Erythroblast (primary cell): ENCODE measurements at regions not wholly inside any gene's neighbourhood (a gene's known extent, or its start where the extent isn't known, plus 50 kb on each side); places are given as distances from the start of the nearest gene placed in this dataset.

Source experiments
- DNase-seq, 2 experiments: peaks; one replicate each; lab custom pipeline; 2025; lab: John Stamatoyannopoulos, UW
- GATA1 ChIP-seq: IDR thresholded peaks from 2 replicates; pipeline ENCODE4 v1.6.1; 2011; ENCODE audit warnings: low read depth, mild to moderate bottlenecking, control low read depth, low read length, moderate library complexity
- POLR2A ChIP-seq: IDR thresholded peaks from 2 replicates; pipeline ENCODE4 v1.6.1; 2011; ENCODE audit warnings: mild to moderate bottlenecking, low read length

DNA sequence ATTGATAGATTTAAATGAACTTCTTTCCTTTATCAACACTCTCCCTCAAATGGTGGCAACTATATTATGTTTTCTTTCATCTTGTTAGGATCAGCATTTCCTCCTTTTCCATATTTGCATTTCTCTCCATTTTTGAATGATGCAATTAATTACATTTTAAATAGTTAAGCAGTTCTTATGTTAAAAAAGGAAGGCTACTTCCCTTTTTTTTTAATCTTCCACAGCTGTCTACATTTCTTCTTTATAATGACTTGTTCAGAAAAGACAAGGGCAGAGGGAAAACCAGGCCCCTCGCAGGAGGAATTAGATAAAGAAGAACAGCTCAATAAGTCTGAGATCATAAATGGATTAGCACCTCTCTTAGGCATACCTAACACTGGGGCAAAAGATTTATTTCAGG, 208.9 kb downstream of the ARL4A start:
- TF ChIP-seq POLR2A (no peak), GATA1 (no peak)
- no peak for DNase-seq

DNA sequence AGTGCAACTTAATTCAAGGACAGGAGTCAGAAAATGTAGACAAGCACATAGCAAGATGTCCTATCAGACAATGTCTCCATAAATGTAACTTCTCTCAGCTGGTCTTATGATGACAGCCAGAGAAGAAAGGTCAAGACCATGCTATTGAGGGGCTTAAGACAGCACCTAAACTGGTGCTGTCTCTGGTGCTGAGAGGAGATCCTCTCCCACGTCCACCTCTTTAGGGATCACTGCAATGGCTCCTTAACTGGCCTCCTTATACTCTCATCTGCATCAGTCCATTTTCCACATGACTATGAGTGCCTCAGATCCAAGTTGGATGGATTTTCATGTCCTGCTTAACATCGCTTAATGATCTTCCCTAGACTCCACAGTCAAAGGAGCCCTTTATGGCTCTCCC, 210.6 kb downstream of the ARL4A start:
- DNase-seq, result no peak
- TF ChIP-seq POLR2A, result no peak
- no peak for TF ChIP-seq GATA1

DNA sequence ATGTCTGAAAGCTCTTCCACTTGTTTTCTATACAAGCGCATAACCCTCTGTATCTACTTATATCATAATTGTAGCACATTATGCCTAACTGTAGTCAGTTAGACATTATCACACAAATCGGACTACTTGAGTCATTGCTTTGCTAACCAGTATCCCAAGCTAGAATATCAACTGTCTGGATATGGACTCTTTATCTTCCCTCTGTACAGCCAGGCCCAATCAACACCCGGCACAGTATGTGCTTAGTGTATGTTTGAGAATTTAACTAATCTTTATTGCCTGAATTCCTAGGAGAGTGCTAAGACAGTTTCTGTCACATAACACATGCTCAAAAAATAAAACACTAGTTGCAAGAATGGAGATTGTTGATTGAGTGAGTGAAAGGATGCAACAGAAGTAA, 211.2 kb downstream of the ARL4A start:
- TF ChIP-seq GATA1, result no peak
- TF ChIP-seq POLR2A, result no peak
- no peak for DNase-seq

DNA sequence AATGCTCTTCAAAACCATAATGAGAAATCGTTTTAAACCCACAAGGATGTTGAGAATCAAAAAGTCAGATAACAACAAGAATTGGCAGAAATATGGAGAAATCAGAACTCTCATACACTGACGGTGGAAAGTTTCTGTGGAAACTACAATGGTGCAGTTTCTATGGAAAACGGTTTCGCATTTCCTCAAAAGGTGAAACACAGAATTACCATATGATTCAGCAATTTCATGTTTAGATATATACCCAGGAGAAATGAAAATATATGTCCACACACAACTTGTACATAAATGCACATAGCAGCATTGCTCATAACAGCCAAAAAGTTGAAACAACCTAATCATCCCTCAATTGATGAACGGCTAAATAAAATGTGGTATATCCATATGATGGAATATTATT, 218.2 kb downstream of the ARL4A start:
- TF ChIP-seq POLR2A, result no peak
- TF ChIP-seq GATA1, result no peak
- no peak for DNase-seq

DNA sequence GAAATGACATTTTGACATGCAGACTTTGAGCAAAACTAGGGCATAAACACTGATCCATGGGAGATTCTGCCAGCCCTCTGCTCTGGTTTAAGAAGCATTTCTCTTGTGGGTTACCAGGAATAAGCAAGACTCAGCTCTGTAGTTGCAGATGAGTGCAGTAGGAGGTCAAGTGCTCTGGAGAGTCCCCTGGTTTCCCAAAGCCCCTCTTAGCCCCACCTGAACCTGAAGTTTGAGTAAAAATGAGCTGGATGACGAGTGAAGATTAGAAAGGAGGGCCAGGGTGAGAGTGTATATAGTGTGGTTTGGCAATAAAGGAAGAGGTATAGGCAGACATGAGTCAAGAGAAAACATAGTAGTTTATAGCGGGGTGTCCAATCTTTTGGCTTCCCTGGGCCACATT, 220.3 kb downstream of the ARL4A start:
- no peak for TF ChIP-seq GATA1
- TF ChIP-seq POLR2A, result no peak
- DNase-seq, result no peak

DNA sequence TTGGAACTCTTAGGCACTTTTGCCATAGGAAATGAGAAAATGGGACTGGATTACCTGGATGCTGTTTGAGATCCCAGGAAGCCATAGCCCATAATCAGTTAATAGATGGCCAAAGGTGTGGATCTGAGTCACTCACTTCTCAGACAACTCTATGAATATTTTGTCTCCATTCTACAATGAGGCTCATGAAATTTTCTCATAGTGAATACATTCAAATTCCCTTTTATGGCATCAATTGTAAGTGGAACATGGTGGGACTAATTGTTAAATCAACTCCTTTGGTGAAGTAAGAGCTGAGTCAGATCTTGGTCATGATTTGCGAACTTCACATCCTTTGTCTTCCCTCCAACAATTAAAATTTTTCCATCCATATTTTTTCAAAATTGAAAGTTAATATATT, 222.1 kb downstream of the ARL4A start:
- no peak for TF ChIP-seq POLR2A
- no peak for TF ChIP-seq GATA1
- DNase-seq, result no peak

- DNase-seq, result no peak
Observed at GRCh38 chr7:12911053-12911452, 223.6 kb downstream of the ARL4A start.

GRCh38 chr7:12913002-12913401, 225.6 kb downstream of the ARL4A start:
- no peak for DNase-seq
- TF ChIP-seq POLR2A, result no peak
- TF ChIP-seq GATA1, result no peak

More at GRCh38 chr7:12911053-12911452, 223.6 kb downstream of the ARL4A start:
- TF ChIP-seq GATA1 (no peak), POLR2A (no peak)

- TF ChIP-seq POLR2A, result no peak
- TF ChIP-seq GATA1, result no peak
- no peak for DNase-seq
Observed at GRCh38 chr7:12917801-12918200, 230.4 kb downstream of the ARL4A start.

DNA sequence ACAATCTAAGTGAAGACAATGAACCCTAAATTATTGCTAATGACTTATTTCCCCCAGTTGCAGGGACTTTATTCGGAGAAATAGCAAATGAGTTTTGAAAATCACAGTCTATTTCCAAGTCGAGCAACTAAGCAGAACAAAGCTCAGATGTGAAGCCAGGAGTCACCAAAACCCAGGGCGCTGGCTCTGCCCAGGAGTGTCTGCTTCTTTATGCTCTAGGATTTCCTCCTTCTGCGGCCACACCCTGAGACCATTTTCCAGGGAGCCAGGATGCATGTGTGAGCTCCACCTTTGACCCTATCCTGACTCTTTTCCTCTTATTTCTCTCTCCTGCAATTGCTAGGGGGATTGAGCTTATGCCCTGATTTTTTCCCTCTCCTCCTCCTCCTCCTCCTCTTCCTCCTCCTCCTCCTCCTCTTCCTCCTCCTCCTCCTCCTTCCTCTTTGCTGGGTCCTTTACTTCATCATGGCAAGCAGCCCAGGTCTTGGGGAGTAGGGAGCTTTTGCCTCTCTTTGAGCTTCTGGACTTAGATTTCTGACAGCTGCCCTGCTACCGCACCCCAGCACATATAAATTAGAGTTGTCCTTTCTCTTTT, 234.4 kb downstream of the ARL4A start:
- TF ChIP-seq POLR2A (no peak), GATA1 (no peak)

DNA sequence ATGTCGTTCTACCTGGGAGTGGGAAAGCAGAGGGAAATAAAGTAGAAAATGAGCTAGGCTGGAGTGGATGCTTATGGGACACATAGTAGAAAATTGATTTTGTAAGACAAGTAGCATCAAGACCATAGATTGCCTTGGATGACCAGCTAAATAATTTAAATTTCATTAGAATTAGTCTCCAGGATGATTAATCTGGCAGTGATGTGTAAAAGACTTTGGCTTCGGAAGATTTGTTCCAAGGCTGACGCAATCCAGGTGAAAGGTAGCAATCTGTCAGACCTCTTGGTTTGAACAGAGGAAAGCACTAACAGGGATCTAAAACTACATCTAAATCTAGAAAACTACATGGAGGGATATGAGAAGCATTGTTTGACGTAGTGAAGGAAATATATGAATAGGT, 236.5 kb downstream of the ARL4A start:
- no peak for DNase-seq

More for the DNA sequence above, 234.4 kb downstream of the ARL4A start:
- no peak for DNase-seq

DNA sequence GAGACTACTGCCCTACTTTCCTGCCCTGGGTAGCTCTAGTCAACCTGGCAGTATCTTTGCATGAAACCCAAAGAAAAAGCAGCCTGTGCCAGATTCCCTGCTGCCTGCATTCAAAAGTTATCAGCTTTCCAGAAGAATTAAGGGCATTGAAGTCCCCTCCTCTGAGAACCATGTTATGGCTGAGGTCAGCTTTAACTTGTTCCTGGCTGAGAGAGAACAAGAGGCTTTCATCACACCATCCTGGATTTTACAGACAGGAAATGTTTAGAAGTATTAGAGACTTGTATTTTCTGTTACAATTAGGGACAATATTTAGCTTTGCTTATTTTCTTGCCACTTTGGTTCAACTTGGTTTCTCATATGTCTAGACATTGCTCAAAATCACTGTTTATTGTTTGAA, 238.8 kb downstream of the ARL4A start:
- TF ChIP-seq GATA1, result no peak
- TF ChIP-seq POLR2A, result no peak
- DNase-seq, result no peak

More for the DNA sequence above, 236.5 kb downstream of the ARL4A start:
- TF ChIP-seq GATA1 (no peak), POLR2A (no peak)

- TF ChIP-seq POLR2A (no peak), GATA1 (no peak)
- DNase-seq, result peak; percentile 54 to 72
Observed at GRCh38 chr7:12927635-12928434, 240.4 kb downstream of the ARL4A start.

- TF ChIP-seq POLR2A (no peak), GATA1 (no peak)
- peak; percentile 41 to 56 for DNase-seq
Observed at GRCh38 chr7:12929476-12930140, 242.2 kb downstream of the ARL4A start.
